WTC11 (cell line): ENCODE measurements at regions not wholly inside any gene's neighbourhood (a gene's known extent, or its start where the extent isn't known, plus 50 kb on each side); places are given as distances from the start of the nearest gene placed in this dataset.

Source experiments
- ATAC-seq: fragments of 200-7000 bp; cut with Tn5 transposase; 2 replicates; pipeline ENCODE4 v1.10.0; 2021; ENCODE audit warnings: mild to moderate bottlenecking, moderate library complexity
- CTCF ChIA-PET: fragments of 300-600 bp; sonication (Branson Sonifier 250); formaldehyde crosslinking; loops from one replicate; lab custom pipeline; 2021; ENCODE audit warnings: antibody characterized with exemption; lab: Charles Lee
- POLR2A ChIA-PET: fragments of 350-600 bp; sonication (Branson Sonifier 250); formaldehyde crosslinking; loops from one replicate; lab custom pipeline; 2021; ENCODE audit warnings: antibody characterized with exemption; lab: Charles Lee
- DNase-seq: peaks from one replicate; pipeline ENCODE4 v3.0.0; 2021; ENCODE audit warnings: low spot score
- H3K27ac Mint-ChIP-seq: 2 replicates; pipeline ENCODE4 v1.8.0; 2021; ENCODE audit warnings: mixed read lengths
- H3K27me3 Mint-ChIP-seq: 2 replicates; pipeline ENCODE4 v1.8.0; 2021; ENCODE audit warnings: low read depth, mild to moderate bottlenecking, moderate library complexity, mixed read lengths
- H3K36me3 Mint-ChIP-seq: 2 replicates; pipeline ENCODE4 v1.8.0; 2021; ENCODE audit warnings: mixed read lengths
- H3K4me1 Mint-ChIP-seq: 2 replicates; pipeline ENCODE4 v1.8.0; 2022; ENCODE audit warnings: mixed read lengths
- H3K4me3 Mint-ChIP-seq: 2 replicates; pipeline ENCODE4 v1.8.0; 2021; ENCODE audit warnings: mild to moderate bottlenecking, moderate library complexity, mixed read lengths
- H3K9me3 Mint-ChIP-seq: 2 replicates; pipeline ENCODE4 v1.8.0; 2021; ENCODE audit warnings: mixed read lengths
- ELF4 ChIP-seq: sonication (generic); formaldehyde crosslinking; IDR thresholded peaks from 2 replicates; pipeline ENCODE4 v1.8.1; 2022; ENCODE audit warnings: low read depth, mild to moderate bottlenecking, moderate library complexity, missing genetic modification reagents
- GABPB1 ChIP-seq: sonication (generic); formaldehyde crosslinking; IDR thresholded peaks from 2 replicates; pipeline ENCODE4 v1.8.1; 2023; ENCODE audit warnings: mild to moderate bottlenecking, missing genetic modification reagents
- GTF2I ChIP-seq: fragments of 250-450 bp; sonication (Bioruptor Pico); conservative IDR thresholded peaks from 2 replicates; pipeline ENCODE4 v1.4.0; 2021; ENCODE audit warnings: mild to moderate bottlenecking
- HMGA2 ChIP-seq: fragments of 250-450 bp; sonication (Bioruptor Pico); IDR thresholded peaks from 2 replicates; pipeline ENCODE4 v1.4.0; 2021; ENCODE audit warnings: mild to moderate bottlenecking, moderate library complexity
- IRF2 ChIP-seq: sonication (generic); formaldehyde crosslinking; IDR thresholded peaks from 2 replicates; pipeline ENCODE4 v1.8.0; 2022; ENCODE audit warnings: low read depth, missing genetic modification reagents, borderline replicate concordance
- JUN ChIP-seq: sonication (generic); formaldehyde crosslinking; IDR thresholded peaks from 2 replicates; pipeline ENCODE4 v1.8.0; 2023; ENCODE audit warnings: mild to moderate bottlenecking, missing genetic modification reagents
- KAT7 ChIP-seq: sonication (generic); formaldehyde crosslinking; IDR thresholded peaks from 2 replicates; pipeline ENCODE4 v1.8.1; 2023; ENCODE audit warnings: missing genetic modification reagents, mild to moderate bottlenecking, borderline replicate concordance
- NFATC4 ChIP-seq: fragments of 250-450 bp; sonication (Bioruptor Pico); IDR thresholded peaks from 2 replicates; pipeline ENCODE4 v1.9.0; 2021; ENCODE audit warnings: mild to moderate bottlenecking
- SMAD3 ChIP-seq: sonication (generic); formaldehyde crosslinking; IDR thresholded peaks from 2 replicates; pipeline ENCODE4 v1.8.0; 2022; ENCODE audit warnings: missing genetic modification reagents, mild to moderate bottlenecking, borderline replicate concordance
- TEAD4 ChIP-seq: sonication (generic); formaldehyde crosslinking; IDR thresholded peaks from 2 replicates; pipeline ENCODE4 v1.8.0; 2022; ENCODE audit warnings: mild to moderate bottlenecking, missing genetic modification reagents
- TF ChIP-seq, protein P1 (sequence below): sonication (generic); formaldehyde crosslinking; IDR thresholded peaks from 2 replicates; pipeline ENCODE4 v1.8.1; 2023; ENCODE audit warnings: mild to moderate bottlenecking, missing genetic modification reagents, moderate library complexity
- TF ChIP-seq, protein P2 (sequence below): sonication (generic); formaldehyde crosslinking; IDR thresholded peaks from 2 replicates; pipeline ENCODE4 v1.8.0; 2023; ENCODE audit warnings: missing genetic modification reagents
- TF ChIP-seq, protein P3 (sequence below): sonication (generic); formaldehyde crosslinking; IDR thresholded peaks from 2 replicates; pipeline ENCODE4 v1.8.1; 2023; ENCODE audit warnings: mild to moderate bottlenecking, missing genetic modification reagents, moderate library complexity
- TF ChIP-seq, protein P4 (sequence below): sonication (generic); formaldehyde crosslinking; IDR thresholded peaks from 2 replicates; pipeline ENCODE4 v1.8.1; 2023; ENCODE audit warnings: mild to moderate bottlenecking, missing genetic modification reagents
- TF ChIP-seq, protein P5 (sequence below): sonication (generic); formaldehyde crosslinking; IDR thresholded peaks from 2 replicates; pipeline ENCODE4 v1.8.1; 2022; ENCODE audit warnings: mild to moderate bottlenecking, missing genetic modification reagents, moderate library complexity, borderline replicate concordance
- TF ChIP-seq, protein P6 (sequence below): sonication (generic); formaldehyde crosslinking; IDR thresholded peaks from 2 replicates; pipeline ENCODE4 v1.8.0; 2022; ENCODE audit warnings: mild to moderate bottlenecking, missing genetic modification reagents
- TF ChIP-seq, protein P7 (sequence below): fragments of 250-450 bp; sonication (Bioruptor Pico); IDR thresholded peaks from 2 replicates; pipeline ENCODE4 v2.1.2; 2022; ENCODE audit warnings: mild to moderate bottlenecking, moderate library complexity

DNA sequence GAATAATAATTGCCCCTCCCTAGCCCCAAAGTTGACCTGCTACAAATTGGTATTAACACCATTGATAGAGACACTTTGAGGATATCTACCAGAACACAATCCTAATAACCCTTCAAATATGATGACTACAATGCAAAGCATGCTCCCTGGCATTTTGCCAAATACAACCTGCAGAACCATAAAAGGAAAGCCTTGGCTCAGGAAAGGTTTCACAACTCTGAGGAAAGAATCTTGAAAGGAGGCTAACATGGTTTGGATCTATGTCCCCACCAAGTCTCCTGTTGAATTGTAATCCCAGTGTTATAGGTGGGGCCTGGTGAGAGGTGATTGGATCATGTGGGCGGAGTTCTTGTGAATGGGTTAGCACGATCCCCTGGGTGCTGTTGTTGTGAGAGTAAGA lies 140.4 kb upstream of the ARHGAP42 start (continued):
- TF ChIP-seq, protein P1, sequence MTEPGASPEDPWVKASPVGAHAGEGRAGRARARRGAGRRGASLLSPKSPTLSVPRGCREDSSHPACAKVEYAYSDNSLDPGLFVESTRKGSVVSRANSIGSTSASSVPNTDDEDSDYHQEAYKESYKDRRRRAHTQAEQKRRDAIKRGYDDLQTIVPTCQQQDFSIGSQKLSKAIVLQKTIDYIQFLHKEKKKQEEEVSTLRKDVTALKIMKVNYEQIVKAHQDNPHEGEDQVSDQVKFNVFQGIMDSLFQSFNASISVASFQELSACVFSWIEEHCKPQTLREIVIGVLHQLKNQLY (CRISPR knock-in tag) = no peak
- TF ChIP-seq SMAD3 (CRISPR knock-in tag) (no peak), NFATC4 (CRISPR knock-in tag) (no peak)
- TF ChIP-seq, protein P2, sequence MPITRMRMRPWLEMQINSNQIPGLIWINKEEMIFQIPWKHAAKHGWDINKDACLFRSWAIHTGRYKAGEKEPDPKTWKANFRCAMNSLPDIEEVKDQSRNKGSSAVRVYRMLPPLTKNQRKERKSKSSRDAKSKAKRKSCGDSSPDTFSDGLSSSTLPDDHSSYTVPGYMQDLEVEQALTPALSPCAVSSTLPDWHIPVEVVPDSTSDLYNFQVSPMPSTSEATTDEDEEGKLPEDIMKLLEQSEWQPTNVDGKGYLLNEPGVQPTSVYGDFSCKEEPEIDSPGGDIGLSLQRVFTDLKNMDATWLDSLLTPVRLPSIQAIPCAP (CRISPR knock-in tag) = no peak
- TF ChIP-seq, all 79 proteins: peak for 0

DNA sequence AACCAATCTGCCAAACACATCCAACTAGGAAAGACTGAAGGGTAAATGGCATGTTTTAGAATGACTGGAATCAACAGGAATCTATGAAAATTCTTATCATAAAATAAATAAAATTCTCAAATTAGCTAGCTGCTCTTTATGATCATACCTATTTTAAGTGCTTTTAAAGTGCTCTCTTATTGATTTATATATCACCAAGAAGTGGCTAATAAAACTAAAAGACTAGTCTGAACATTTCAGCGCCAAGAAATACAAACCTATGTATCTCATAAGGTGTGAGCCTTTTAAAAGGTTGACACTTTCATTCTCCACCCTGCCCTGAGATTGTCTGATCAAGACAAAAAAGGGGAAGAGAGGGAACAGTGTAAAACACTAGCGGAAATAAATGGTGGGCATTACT lies 136.8 kb upstream of the ARHGAP42 start:
- Mint-ChIP-seq H3K9me3 (no peaks in the 10 kb centered on the region), H3K27me3 (peaks cover 45% of the 10 kb centered on the region), H3K36me3 (no peaks in the 10 kb centered on the region), H3K4me3 (no peak overlapping the region), H3K27ac (no peak overlapping the region), H3K4me1 (peaks cover 40% of the 10 kb centered on the region)
- ATAC-seq (no peak), DNase-seq (no peak)
- CTCF ChIA-PET = no interaction called here
- no peak for TF ChIP-seq HMGA2 (CRISPR knock-in tag)
- no peak for TF ChIP-seq ELF4 (CRISPR knock-in tag)
- TF ChIP-seq KAT7 = no peak
- TF ChIP-seq, protein P3, sequence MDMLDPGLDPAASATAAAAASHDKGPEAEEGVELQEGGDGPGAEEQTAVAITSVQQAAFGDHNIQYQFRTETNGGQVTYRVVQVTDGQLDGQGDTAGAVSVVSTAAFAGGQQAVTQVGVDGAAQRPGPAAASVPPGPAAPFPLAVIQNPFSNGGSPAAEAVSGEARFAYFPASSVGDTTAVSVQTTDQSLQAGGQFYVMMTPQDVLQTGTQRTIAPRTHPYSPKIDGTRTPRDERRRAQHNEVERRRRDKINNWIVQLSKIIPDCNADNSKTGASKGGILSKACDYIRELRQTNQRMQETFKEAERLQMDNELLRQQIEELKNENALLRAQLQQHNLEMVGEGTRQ = no peak
- TF ChIP-seq GABPB1 (CRISPR knock-in tag) = no peak
- TF ChIP-seq, protein P4, sequence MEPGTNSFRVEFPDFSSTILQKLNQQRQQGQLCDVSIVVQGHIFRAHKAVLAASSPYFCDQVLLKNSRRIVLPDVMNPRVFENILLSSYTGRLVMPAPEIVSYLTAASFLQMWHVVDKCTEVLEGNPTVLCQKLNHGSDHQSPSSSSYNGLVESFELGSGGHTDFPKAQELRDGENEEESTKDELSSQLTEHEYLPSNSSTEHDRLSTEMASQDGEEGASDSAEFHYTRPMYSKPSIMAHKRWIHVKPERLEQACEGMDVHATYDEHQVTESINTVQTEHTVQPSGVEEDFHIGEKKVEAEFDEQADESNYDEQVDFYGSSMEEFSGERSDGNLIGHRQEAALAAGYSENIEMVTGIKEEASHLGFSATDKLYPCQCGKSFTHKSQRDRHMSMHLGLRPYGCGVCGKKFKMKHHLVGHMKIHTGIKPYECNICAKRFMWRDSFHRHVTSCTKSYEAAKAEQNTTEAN (CRISPR knock-in tag) = no peak
- no peak for TF ChIP-seq IRF2 (CRISPR knock-in tag)
- no peak for TF ChIP-seq GTF2I (CRISPR knock-in tag)
- POLR2A ChIA-PET = no interaction called here

DNA sequence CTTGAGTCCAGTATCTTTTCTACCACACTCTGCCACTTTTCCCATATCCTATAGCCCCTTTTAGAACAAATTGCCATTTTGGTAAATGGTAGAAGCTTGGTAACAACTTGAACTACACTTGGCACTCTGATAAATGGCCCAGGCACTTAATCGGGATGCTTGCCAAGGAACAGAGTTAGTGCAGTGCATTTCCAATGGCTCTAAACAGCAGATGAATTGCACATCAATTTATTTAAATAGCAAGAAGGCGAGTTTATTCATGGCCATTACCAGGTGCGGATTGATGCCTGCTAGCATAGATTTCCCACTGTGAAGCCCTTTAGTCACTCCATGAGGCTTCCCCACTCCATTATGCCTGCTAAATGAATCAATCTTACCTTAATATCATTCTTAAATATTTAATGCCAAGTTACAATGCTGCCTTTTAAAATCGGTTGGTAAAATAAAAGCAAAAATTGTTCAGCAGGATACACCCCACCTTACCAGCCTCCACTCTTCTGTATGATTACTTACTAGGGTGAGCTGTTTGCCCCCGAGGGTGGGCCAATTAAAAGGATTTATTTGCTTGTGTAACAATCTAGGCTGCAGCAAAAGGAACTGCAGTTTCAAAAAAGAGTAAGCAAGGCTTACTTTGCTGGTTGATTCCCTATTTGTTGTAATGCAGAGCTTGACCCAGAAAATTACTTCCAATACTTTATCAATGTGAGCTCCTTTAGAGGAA lies 136.0 kb upstream of the ARHGAP42 start:
- DNase-seq (no peak), ATAC-seq (peak; percentile 45)
- Mint-ChIP-seq H3K27me3 (peaks cover 45% of the 10 kb centered on the region), H3K9me3 (no peaks in the 10 kb centered on the region), H3K36me3 (no peaks in the 10 kb centered on the region), H3K27ac (no peak overlapping the region), H3K4me3 (no peak overlapping the region), H3K4me1 (peaks cover 48% of the 10 kb centered on the region)
- ChIA-PET POLR2A (no interaction called here), CTCF (interaction anchor here (0.9 to 2.0 kb wide), 3 partner anchors 25 to 736 kb away, joined by 3 to 4 read pairs (median 3); no protein-coding TSS in a partner anchor)
- TF ChIP-seq, protein P5, sequence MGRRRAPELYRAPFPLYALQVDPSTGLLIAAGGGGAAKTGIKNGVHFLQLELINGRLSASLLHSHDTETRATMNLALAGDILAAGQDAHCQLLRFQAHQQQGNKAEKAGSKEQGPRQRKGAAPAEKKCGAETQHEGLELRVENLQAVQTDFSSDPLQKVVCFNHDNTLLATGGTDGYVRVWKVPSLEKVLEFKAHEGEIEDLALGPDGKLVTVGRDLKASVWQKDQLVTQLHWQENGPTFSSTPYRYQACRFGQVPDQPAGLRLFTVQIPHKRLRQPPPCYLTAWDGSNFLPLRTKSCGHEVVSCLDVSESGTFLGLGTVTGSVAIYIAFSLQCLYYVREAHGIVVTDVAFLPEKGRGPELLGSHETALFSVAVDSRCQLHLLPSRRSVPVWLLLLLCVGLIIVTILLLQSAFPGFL (CRISPR knock-in tag) = no peak
- TF ChIP-seq KAT7 = no peak
- TF ChIP-seq, protein P6, sequence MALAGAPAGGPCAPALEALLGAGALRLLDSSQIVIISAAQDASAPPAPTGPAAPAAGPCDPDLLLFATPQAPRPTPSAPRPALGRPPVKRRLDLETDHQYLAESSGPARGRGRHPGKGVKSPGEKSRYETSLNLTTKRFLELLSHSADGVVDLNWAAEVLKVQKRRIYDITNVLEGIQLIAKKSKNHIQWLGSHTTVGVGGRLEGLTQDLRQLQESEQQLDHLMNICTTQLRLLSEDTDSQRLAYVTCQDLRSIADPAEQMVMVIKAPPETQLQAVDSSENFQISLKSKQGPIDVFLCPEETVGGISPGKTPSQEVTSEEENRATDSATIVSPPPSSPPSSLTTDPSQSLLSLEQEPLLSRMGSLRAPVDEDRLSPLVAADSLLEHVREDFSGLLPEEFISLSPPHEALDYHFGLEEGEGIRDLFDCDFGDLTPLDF = no peak
- no peak for TF ChIP-seq TEAD4 (CRISPR knock-in tag)
- TF ChIP-seq, protein P2 (CRISPR knock-in tag) = no peak
- no peak for TF ChIP-seq JUN (CRISPR knock-in tag)
- TF ChIP-seq GABPB1 (CRISPR knock-in tag) = no peak
- no peak for TF ChIP-seq ELF4 (CRISPR knock-in tag)
- TF ChIP-seq, protein P7, sequence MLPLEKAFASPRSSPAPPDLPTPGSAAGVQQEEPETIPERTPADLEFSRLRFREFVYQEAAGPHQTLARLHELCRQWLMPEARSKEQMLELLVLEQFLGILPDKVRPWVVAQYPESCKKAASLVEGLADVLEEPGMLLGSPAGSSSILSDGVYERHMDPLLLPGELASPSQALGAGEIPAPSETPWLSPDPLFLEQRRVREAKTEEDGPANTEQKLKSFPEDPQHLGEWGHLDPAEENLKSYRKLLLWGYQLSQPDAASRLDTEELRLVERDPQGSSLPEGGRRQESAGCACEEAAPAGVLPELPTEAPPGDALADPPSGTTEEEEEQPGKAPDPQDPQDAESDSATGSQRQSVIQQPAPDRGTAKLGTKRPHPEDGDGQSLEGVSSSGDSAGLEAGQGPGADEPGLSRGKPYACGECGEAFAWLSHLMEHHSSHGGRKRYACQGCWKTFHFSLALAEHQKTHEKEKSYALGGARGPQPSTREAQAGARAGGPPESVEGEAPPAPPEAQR (CRISPR knock-in tag) = no peak
